ENCODE measurements at regions not wholly inside any gene's neighbourhood (a gene's known extent, or its start where the extent isn't known, plus 50 kb on each side); places are given as distances from the start of the nearest gene placed in this dataset.
A peak's percentile ranks its signal among the peaks of the same experiment; 100 is the strongest.

GRCh38 chr15:38707802-38708671 is 143.4 kb upstream of the RASGRP1 start:
- DNase-seq (ENCODE audit: low read depth, low spot score) (peak; percentile 87), FAIRE-seq (peak; percentile 98)
- Histone ChIP-seq H3K4me1 (ENCODE audit: control insufficient read depth, extremely low read depth, insufficient read depth, low read length) (peaks cover 10% of the 10 kb centered on the region), H3K9ac (replicated peaks; ENCODE audit: extremely low read depth, insufficient read depth, low read length) (no peak overlapping the region), H3K36me3 (ENCODE audit: control insufficient read depth in 2 of 2, extremely low read depth in 1 of 2, insufficient read depth in 2 of 2, low read length in 2 of 2) (no peaks in the 10 kb centered on the region), H3K79me2 (ENCODE audit: control insufficient read depth, insufficient read depth, low read length) (no peaks in the 10 kb centered on the region), H4K20me1 (replicated peaks; ENCODE audit: control insufficient read depth, extremely low read depth, insufficient read depth, low read length) (no peaks in the 10 kb centered on the region), H3K4me2 (ENCODE audit: insufficient read depth, low read length) (no peak overlapping the region), H3K9me1 (replicated peaks; ENCODE audit: control insufficient read depth, extremely low read depth, insufficient read depth, low read length) (no peaks in the 10 kb centered on the region), H3K4me3 (replicated peaks in 1 of 3; ENCODE audit: insufficient read depth in 1 of 3, low read depth in 1 of 3, low read length in 3 of 3) (no peak overlapping the region), H3K9me3 (replicated peaks; ENCODE audit: control insufficient read depth, insufficient read depth, low read length) (no peaks in the 10 kb centered on the region), H2AFZ (ENCODE audit: low read depth, low read length) (no peak overlapping the region), H3K27me3 (ENCODE audit: control insufficient read depth in 2 of 2, insufficient read depth in 2 of 2, low read length in 2 of 2) (no peaks in the 10 kb centered on the region), H3K27ac (ENCODE audit: insufficient read depth, low read depth, low read length) (no peak overlapping the region)
- CTCF ChIA-PET, result interaction anchor here (0.5 to 3.4 kb wide), 44 partner anchors 8 to 1944 kb away, joined by 3 to 63 read pairs (median 3); partner anchors contain the start of gene THBS1
- dilution Hi-C loops (cut with MboI; ENCODE audit: extremely low pct_ligation_motif_present, low sequenced_read_pairs) (no loop called here), intact Hi-C loops (cut with micrococcal nuclease) (loop anchor here (1.0 to 10.0 kb wide), 10 partner anchors 109 to 1049 kb away; no protein-coding TSS in a partner anchor)
- TF ChIP-seq CTCF (IDR thresholded peaks at IDR 0.05; ENCODE audit: extremely low read depth in 1 of 2, insufficient read depth in 1 of 2, low read depth in 1 of 2, low read length in 2 of 2) (peak; percentile 71 to 78), MYC (IDR thresholded peaks at IDR 0.05; ENCODE audit: low read depth, low read length) (no peak), GATA2 (IDR thresholded peaks at IDR 0.05; ENCODE audit: insufficient read depth, insufficient read length, low read depth, low read length) (peak; percentile 49)
- BruUV-seq (replicated peaks), result no TSS peak
- POLR2A ChIA-PET, result no interaction called here

Measured in endothelial cell of umbilical vein (primary cell).